WTC11 (cell line): ENCODE measurements at regions not wholly inside any gene's neighbourhood (a gene's known extent, or its start where the extent isn't known, plus 50 kb on each side); places are given as distances from the start of the nearest gene placed in this dataset.

Experiments used
- CREB1 ChIP-seq: sonication (generic); formaldehyde crosslinking; IDR thresholded peaks from 2 replicates; pipeline ENCODE4 v1.8.0; 2023; ENCODE audit warnings: mild to moderate bottlenecking, missing genetic modification reagents
- ELF4 ChIP-seq: sonication (generic); formaldehyde crosslinking; IDR thresholded peaks from 2 replicates; pipeline ENCODE4 v1.8.1; 2022; ENCODE audit warnings: low read depth, mild to moderate bottlenecking, moderate library complexity, missing genetic modification reagents
- ESRRA ChIP-seq: sonication (generic); formaldehyde crosslinking; IDR thresholded peaks from 2 replicates; pipeline ENCODE4 v1.8.1; 2022; ENCODE audit warnings: mild to moderate bottlenecking, missing genetic modification reagents, borderline replicate concordance
- FOXJ3 ChIP-seq: sonication (generic); formaldehyde crosslinking; IDR thresholded peaks from 2 replicates; pipeline ENCODE4 v1.9.0; 2021; ENCODE audit warnings: missing genetic modification reagents, mild to moderate bottlenecking, borderline replicate concordance
- JUN ChIP-seq: sonication (generic); formaldehyde crosslinking; IDR thresholded peaks from 2 replicates; pipeline ENCODE4 v1.8.0; 2023; ENCODE audit warnings: mild to moderate bottlenecking, missing genetic modification reagents
- TF ChIP-seq, protein P1 (sequence below): fragments of 200-600 bp; IDR thresholded peaks from 2 replicates; pipeline ENCODE4 v1.8.0; 2022; ENCODE audit warnings: antibody characterized with exemption
- TF ChIP-seq, protein P2 (sequence below): sonication (generic); formaldehyde crosslinking; IDR thresholded peaks from 2 replicates; pipeline ENCODE4 v1.8.0; 2022; ENCODE audit warnings: mild to moderate bottlenecking, missing genetic modification reagents
- TF ChIP-seq, protein P3 (sequence below): sonication (generic); formaldehyde crosslinking; IDR thresholded peaks from 2 replicates; pipeline ENCODE4 v1.8.0; 2022; ENCODE audit warnings: mild to moderate bottlenecking, missing genetic modification reagents
- TF ChIP-seq, protein P4 (sequence below): sonication (generic); formaldehyde crosslinking; IDR thresholded peaks from 2 replicates; pipeline ENCODE4 v1.8.1; 2023; ENCODE audit warnings: mild to moderate bottlenecking, missing genetic modification reagents
- TF ChIP-seq, protein P5 (sequence below): fragments of 250-450 bp; sonication (Bioruptor Pico); IDR thresholded peaks from 2 replicates; pipeline ENCODE4 v2.1.2; 2022; ENCODE audit warnings: mild to moderate bottlenecking, moderate library complexity
- TF ChIP-seq, protein P6 (sequence below): sonication (generic); formaldehyde crosslinking; IDR thresholded peaks from 2 replicates; pipeline ENCODE4 v1.8.1; 2022; ENCODE audit warnings: low read depth, mild to moderate bottlenecking, moderate library complexity, missing genetic modification reagents, borderline replicate concordance

DNA sequence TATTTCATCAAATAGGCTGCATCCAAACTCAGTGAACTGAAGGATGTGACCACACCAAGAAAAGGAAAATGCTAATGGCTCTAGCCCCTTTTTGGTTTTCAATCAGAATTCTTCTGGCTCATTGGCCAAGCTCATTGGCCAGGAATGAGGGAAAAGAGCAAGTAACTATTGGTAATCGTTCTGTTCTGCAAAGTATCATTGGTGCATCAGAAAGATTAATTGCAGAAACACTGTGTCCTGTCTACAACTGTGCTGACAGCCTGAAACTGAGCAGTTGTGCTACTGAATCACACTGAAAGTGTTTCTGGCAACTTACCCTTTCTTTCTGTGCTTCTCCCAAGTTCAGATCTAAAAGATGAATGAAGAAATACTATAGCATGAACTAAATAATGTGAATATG is 116.4 kb upstream of the ROBO2 start:
- no peak for TF ChIP-seq JUN (CRISPR knock-in tag)
- TF ChIP-seq, protein P1, sequence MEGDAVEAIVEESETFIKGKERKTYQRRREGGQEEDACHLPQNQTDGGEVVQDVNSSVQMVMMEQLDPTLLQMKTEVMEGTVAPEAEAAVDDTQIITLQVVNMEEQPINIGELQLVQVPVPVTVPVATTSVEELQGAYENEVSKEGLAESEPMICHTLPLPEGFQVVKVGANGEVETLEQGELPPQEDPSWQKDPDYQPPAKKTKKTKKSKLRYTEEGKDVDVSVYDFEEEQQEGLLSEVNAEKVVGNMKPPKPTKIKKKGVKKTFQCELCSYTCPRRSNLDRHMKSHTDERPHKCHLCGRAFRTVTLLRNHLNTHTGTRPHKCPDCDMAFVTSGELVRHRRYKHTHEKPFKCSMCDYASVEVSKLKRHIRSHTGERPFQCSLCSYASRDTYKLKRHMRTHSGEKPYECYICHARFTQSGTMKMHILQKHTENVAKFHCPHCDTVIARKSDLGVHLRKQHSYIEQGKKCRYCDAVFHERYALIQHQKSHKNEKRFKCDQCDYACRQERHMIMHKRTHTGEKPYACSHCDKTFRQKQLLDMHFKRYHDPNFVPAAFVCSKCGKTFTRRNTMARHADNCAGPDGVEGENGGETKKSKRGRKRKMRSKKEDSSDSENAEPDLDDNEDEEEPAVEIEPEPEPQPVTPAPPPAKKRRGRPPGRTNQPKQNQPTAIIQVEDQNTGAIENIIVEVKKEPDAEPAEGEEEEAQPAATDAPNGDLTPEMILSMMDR: no peak
- TF ChIP-seq, protein P2, sequence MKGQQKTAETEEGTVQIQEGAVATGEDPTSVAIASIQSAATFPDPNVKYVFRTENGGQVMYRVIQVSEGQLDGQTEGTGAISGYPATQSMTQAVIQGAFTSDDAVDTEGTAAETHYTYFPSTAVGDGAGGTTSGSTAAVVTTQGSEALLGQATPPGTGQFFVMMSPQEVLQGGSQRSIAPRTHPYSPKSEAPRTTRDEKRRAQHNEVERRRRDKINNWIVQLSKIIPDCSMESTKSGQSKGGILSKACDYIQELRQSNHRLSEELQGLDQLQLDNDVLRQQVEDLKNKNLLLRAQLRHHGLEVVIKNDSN (CRISPR knock-in tag): no peak
- TF ChIP-seq CREB1 (CRISPR knock-in tag): no peak
- TF ChIP-seq ELF4 (CRISPR knock-in tag): no peak
- TF ChIP-seq, protein P3, sequence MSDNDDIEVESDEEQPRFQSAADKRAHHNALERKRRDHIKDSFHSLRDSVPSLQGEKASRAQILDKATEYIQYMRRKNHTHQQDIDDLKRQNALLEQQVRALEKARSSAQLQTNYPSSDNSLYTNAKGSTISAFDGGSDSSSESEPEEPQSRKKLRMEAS (CRISPR knock-in tag): no peak
- TF ChIP-seq, protein P4, sequence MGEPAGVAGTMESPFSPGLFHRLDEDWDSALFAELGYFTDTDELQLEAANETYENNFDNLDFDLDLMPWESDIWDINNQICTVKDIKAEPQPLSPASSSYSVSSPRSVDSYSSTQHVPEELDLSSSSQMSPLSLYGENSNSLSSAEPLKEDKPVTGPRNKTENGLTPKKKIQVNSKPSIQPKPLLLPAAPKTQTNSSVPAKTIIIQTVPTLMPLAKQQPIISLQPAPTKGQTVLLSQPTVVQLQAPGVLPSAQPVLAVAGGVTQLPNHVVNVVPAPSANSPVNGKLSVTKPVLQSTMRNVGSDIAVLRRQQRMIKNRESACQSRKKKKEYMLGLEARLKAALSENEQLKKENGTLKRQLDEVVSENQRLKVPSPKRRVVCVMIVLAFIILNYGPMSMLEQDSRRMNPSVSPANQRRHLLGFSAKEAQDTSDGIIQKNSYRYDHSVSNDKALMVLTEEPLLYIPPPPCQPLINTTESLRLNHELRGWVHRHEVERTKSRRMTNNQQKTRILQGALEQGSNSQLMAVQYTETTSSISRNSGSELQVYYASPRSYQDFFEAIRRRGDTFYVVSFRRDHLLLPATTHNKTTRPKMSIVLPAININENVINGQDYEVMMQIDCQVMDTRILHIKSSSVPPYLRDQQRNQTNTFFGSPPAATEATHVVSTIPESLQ (CRISPR knock-in tag): no peak
- TF ChIP-seq, protein P5, sequence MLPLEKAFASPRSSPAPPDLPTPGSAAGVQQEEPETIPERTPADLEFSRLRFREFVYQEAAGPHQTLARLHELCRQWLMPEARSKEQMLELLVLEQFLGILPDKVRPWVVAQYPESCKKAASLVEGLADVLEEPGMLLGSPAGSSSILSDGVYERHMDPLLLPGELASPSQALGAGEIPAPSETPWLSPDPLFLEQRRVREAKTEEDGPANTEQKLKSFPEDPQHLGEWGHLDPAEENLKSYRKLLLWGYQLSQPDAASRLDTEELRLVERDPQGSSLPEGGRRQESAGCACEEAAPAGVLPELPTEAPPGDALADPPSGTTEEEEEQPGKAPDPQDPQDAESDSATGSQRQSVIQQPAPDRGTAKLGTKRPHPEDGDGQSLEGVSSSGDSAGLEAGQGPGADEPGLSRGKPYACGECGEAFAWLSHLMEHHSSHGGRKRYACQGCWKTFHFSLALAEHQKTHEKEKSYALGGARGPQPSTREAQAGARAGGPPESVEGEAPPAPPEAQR (CRISPR knock-in tag): no peak
- TF ChIP-seq, protein P6, sequence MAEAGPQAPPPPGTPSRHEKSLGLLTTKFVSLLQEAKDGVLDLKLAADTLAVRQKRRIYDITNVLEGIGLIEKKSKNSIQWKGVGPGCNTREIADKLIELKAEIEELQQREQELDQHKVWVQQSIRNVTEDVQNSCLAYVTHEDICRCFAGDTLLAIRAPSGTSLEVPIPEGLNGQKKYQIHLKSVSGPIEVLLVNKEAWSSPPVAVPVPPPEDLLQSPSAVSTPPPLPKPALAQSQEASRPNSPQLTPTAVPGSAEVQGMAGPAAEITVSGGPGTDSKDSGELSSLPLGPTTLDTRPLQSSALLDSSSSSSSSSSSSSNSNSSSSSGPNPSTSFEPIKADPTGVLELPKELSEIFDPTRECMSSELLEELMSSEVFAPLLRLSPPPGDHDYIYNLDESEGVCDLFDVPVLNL (CRISPR knock-in tag): no peak
- TF ChIP-seq FOXJ3 (CRISPR knock-in tag): no peak
- no peak for TF ChIP-seq ESRRA
